CD4-positive, alpha-beta memory T cell (primary cell): ENCODE measurements at regions not wholly inside any gene's neighbourhood (a gene's known extent, or its start where the extent isn't known, plus 50 kb on each side); places are given as distances from the start of the nearest gene placed in this dataset.

Experiments used
- CTCF ChIA-PET: fragments of 350-600 bp; sonication (Branson Sonifier 250); formaldehyde crosslinking; loops from one replicate; lab custom pipeline; 2021; ENCODE audit warnings: inconsistent platforms; ENCODE audit not compliant: partially characterized antibody; lab: Charles Lee
- POLR2A ChIA-PET: fragments of 350-600 bp; sonication (Branson Sonifier 250); formaldehyde crosslinking; loops from one replicate; lab custom pipeline; 2021; ENCODE audit not compliant: partially characterized antibody; lab: Charles Lee
- DNase-seq, 5 donors: peaks; one replicate each; pipeline versions ENCODE4 v3.0.0 to v3.0.0-alpha.2; 2020 to 2022; ENCODE audit warnings: mixed read lengths in 1 of 5
- H3K27ac ChIP-seq: one replicate; pipeline ENCODE4 v1.7.0; 2013; ENCODE audit warnings: low read depth, low read length
- H3K27me3 ChIP-seq: 2 replicates; pipeline ENCODE4 v1.7.0; 2013; ENCODE audit warnings: mild to moderate bottlenecking, low read length, moderate library complexity; ENCODE audit not compliant: insufficient read depth
- H3K36me3 ChIP-seq: 2 replicates; pipeline ENCODE4 v1.7.0; 2013; ENCODE audit warnings: mild to moderate bottlenecking, low read length, moderate library complexity; ENCODE audit not compliant: insufficient read depth
- H3K4me1 ChIP-seq: 2 replicates; pipeline ENCODE4 v1.7.0; 2013; ENCODE audit warnings: mild to moderate bottlenecking, low read length, moderate library complexity; ENCODE audit not compliant: insufficient read depth
- H3K4me3 ChIP-seq, 2 donors: one replicate each; pipeline ENCODE4 v1.7.0; 2013; ENCODE audit warnings: low read length in 2 of 2, mild to moderate bottlenecking in 1 of 2
- H3K9me3 ChIP-seq, 2 donors: one replicate each; pipeline ENCODE4 v1.7.0; 2013; ENCODE audit warnings: low read length in 2 of 2, control low read depth in 1 of 2; ENCODE audit not compliant: control insufficient read depth in 1 of 2
- H3K27ac Mint-ChIP-seq, 7 donors: one replicate each; pipeline ENCODE4 v1.8.0; 2020 to 2021; ENCODE audit warnings: mixed read lengths in 7 of 7, mild to moderate bottlenecking in 6 of 7, inconsistent platforms in 3 of 7, moderate library complexity in 3 of 7
- H3K27me3 Mint-ChIP-seq, 2 donors: one replicate each; pipeline ENCODE4 v1.8.0; 2020 to 2021; ENCODE audit warnings: mixed read lengths in 2 of 2
- H3K36me3 Mint-ChIP-seq, 2 donors: one replicate each; pipeline ENCODE4 v1.8.0; 2020 to 2021; ENCODE audit warnings: mixed read lengths in 2 of 2, inconsistent platforms in 1 of 2, mild to moderate bottlenecking in 1 of 2
- H3K4me1 Mint-ChIP-seq, 4 donors: one replicate each; pipeline ENCODE4 v1.8.0; 2020 to 2021; ENCODE audit warnings: mixed read lengths in 4 of 4, mild to moderate bottlenecking in 1 of 4
- H3K4me3 Mint-ChIP-seq, 8 donors: one replicate each; pipeline ENCODE4 v1.8.0; 2020 to 2021; ENCODE audit warnings: mixed read lengths in 8 of 8, mild to moderate bottlenecking in 7 of 8, moderate library complexity in 6 of 8, inconsistent platforms in 3 of 8
- H3K9me3 Mint-ChIP-seq, 8 donors: one replicate each; pipeline ENCODE4 v1.8.0; 2020 to 2021; ENCODE audit warnings: mixed read lengths in 8 of 8, mild to moderate bottlenecking in 5 of 8, inconsistent platforms in 3 of 8, moderate library complexity in 1 of 8
- intact Hi-C: fragments of 100-400 bp; cut with micrococcal nuclease; formaldehyde crosslinking; loops from one replicate; pipeline ENCODE4 v1.15.1; 2023

DNA sequence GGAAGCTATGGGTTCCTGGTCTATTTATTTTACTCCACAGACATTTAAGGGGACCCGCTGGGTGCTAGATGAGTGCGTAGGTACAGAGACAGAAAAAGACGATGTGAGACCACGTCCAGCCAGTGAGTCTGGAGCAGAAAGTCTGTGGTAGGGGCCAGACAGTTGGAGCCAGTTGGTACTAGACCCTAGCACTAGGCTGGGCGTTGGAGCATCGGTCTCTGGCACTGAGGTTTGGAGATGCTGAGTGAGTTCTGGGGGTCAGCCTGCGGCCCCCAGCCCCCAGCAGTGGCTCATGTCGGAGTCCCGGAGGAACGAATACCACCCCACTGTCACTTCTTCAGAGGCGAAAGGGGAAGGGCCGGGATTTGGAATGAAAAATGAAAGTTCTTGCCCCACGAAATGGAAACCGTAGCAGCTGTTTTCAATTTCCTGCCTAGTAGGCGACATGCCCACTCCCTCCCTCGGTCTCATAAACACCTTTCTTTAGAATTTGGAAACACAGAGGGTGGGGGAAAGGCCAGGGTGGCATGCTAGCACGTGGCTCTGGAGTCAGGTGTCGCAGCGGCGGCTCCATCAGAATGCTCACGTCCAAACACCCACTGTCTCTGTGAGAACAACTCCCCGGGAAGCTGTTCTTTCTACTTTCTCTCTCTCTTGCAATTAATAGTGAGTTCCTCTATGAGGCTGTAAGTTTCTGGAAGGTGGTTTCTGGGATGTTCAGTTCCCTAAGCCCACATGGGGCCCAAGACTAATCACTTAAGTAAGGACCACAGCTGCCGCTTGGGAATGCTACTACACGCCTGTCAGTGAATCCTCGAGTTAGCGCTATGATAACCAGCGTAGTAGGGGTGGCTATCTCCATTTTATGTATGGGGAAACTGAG is 96.8 kb downstream of the IRF8 start:
- no peak for DNase-seq
- intact Hi-C loops, result no loop called here
- Histone ChIP-seq H3K36me3 (no peaks in the 10 kb centered on the region), H3K4me1 (peaks cover 15% of the 10 kb centered on the region), H3K27me3 (no peaks in the 10 kb centered on the region), H3K27ac (no peak overlapping the region), H3K4me3 (no peak overlapping the region), H3K9me3 (no peaks in the 10 kb centered on the region)
- Mint-ChIP-seq H3K9me3 (no peaks in the 10 kb centered on the region), H3K4me3 (peak overlapping the region in 7 of 8 donors; percentile 60 to 79 (median 66)), H3K27ac (no peak overlapping the region), H3K27me3 (peaks cover 0 to 5% of the 10 kb centered on the region in 2 donors), H3K4me1 (peaks cover 8 to 25% (median 18%) of the 10 kb centered on the region in 4 donors), H3K36me3 (no peaks in the 10 kb centered on the region)
- CTCF ChIA-PET, result interaction anchor here (0.7 to 11.7 kb wide), 3 partner anchors 20 to 175 kb away, joined by 3 to 276 read pairs (median 4); no protein-coding TSS in a partner anchor
- POLR2A ChIA-PET, result no interaction called here

DNA sequence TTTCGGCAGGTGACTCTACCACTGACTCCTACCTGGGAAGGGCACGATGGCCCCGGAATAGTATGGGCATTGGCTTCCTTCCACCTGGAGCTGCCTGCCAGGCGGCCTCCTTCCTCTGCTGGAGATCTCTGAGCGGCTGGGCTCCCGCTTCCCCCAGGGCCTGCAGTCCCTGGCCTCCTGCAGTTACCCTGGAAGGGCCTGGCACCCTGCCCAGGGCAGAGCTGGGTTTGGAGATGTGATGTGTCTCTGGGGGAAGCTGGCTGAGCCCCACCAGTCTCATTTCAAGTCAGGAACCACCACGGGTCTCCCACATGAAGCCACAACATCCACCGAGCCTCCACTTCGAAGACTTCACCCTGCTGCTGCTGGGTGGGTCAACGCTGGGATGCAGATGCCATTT is 97.9 kb downstream of the IRF8 start:
- peaks cover 15% of the 10 kb centered on the region for H3K4me1 ChIP-seq
- no peaks in the 10 kb centered on the region for H3K27me3 ChIP-seq
- peaks cover 8 to 25% (median 18%) of the 10 kb centered on the region in 4 donors for H3K4me1 Mint-ChIP-seq
- no peak overlapping the region for H3K27ac ChIP-seq
- H3K4me3 Mint-ChIP-seq, result no peak overlapping the region
- ChIA-PET CTCF (interaction anchor here (0.7 kb wide), 1 partner anchor 176 kb away, joined by 3 read pairs; no protein-coding TSS in a partner anchor), POLR2A (no interaction called here)
- H3K36me3 ChIP-seq, result no peaks in the 10 kb centered on the region
- intact Hi-C loops, result no loop called here
- no peak overlapping the region for H3K4me3 ChIP-seq
- H3K9me3 Mint-ChIP-seq, result no peaks in the 10 kb centered on the region
- H3K27me3 Mint-ChIP-seq, result peaks cover 0 to 5% of the 10 kb centered on the region in 2 donors
- H3K27ac Mint-ChIP-seq, result no peak overlapping the region
- no peaks in the 10 kb centered on the region for H3K9me3 ChIP-seq
- no peak for DNase-seq
- H3K36me3 Mint-ChIP-seq, result no peaks in the 10 kb centered on the region

DNA sequence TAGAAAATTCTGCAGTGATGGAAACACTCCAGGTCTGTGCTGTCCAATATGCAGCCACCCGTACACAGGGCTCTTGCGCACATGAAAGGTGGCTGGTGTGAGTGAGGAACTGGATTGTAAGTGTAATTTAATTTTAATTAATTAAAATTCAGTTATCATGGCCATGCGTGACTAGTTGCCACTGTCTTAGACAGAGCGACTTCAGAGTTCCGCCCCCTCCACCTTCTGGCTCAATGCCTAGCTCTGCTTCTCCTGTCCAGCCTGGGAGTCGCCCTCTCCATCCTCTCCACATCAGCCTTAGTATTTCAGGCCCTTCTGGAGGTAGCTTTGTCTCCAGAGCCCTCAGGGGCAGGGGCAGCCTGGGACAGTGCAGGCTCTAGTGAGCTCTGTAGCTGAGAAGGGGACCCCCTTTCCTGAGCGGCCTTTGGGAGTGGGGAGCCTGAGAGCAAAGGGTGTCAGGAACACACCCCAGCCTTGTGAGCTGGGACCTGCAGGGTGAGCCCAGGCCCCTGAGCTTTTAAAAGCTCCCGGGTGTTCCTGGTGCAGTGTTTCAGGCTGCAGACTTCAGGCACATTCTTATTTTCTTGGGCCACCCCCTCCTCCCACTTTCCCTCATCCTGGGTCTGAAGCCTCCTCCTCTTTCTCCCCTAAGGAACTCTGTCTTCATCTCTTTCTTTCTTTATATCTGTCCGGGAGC is 99.4 kb downstream of the IRF8 start:
- peaks cover 0 to 2% of the 10 kb centered on the region in 2 donors for H3K27me3 Mint-ChIP-seq
- intact Hi-C loops, result no loop called here
- Histone ChIP-seq H3K36me3 (no peaks in the 10 kb centered on the region), H3K4me3 (no peak overlapping the region), H3K27me3 (no peaks in the 10 kb centered on the region), H3K9me3 (no peaks in the 10 kb centered on the region), H3K4me1 (peaks cover 15% of the 10 kb centered on the region), H3K27ac (no peak overlapping the region)
- H3K4me1 Mint-ChIP-seq, result peaks cover 8 to 25% (median 18%) of the 10 kb centered on the region in 4 donors
- H3K4me3 Mint-ChIP-seq, result peak overlapping the region in 3 of 8 donors; percentile 42 to 70 (median 64)
- no peaks in the 10 kb centered on the region for H3K36me3 Mint-ChIP-seq
- DNase-seq, result no peak
- H3K9me3 Mint-ChIP-seq, result no peaks in the 10 kb centered on the region
- ChIA-PET CTCF (interaction anchor here (1.9 to 2.4 kb wide), 2 partner anchors 177 to 180 kb away, joined by 8 to 9 read pairs; no protein-coding TSS in a partner anchor), POLR2A (no interaction called here)
- no peak overlapping the region for H3K27ac Mint-ChIP-seq

DNA sequence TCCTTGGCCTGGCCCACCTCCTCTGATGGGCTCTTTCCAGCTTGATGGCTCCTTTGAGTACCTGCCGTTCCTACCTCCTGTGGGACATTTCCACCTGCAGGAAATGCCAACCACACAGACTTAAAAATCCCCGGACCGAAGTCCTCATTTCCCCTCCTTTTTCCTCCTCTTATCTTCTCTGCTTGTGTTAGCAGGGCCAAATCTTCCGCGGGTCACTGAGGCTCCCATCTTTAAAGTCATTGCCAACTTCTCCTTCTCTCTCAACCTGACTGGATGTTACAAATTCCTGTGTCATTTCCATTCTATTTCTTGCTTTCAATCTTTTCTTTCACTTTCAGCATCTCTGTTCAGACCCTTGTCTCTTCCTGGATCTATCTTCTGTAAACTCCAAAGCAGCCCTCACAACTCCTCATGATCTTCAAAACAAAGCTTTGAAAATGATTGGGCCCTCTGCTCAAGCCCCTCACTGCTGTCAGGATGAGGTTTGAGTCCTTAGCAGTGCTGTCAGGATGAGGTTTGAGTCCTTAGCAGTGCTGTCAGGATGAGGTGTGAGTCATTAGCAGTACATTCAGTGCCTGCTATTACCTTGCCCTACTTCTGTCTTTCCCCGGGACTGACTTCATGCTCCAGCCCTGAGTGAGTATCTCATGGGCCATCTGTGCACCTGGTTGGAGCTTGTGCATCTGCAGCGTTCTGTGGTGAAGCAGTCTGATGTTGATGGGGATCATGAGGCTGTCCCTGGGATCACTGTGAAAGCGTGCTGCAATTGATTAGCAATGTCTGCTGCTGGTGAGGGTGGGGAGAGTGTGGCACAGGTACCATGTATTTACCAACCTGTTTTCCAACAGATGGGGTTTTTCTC is 100.1 kb downstream of the IRF8 start:
- POLR2A ChIA-PET, result no interaction called here

DNA sequence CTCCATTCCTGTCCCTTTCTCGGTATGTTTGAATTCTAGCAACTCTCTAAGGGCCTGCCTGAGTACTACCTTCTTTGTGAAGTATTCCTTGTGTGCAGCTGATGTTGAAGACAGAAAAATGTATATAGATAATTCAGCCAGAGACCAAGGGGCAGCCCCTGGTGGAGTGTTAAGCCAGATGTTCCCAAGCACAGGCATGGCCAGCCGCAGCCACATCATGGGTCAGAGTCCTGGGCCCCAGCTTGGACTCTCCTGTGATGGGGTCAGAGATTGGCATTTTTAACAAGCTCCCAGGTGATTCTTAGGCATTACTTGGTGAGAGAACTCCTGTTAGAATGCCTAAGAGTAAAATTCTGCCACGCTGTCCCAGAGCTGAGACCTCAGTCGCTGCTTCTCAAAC is 100.8 kb downstream of the IRF8 start:
- ChIA-PET POLR2A (no interaction called here), CTCF (interaction anchor here (2.4 kb wide), 1 partner anchor 179 kb away, joined by 9 read pairs; no protein-coding TSS in a partner anchor)
- peaks cover 15% of the 10 kb centered on the region for H3K4me1 ChIP-seq
- intact Hi-C loops, result no loop called here
- Mint-ChIP-seq H3K27ac (peak overlapping the region in 3 of 7 donors; percentile 0 to 23 (median 11)), H3K4me3 (peak overlapping the region in 2 of 8 donors; percentile 9 to 29), H3K27me3 (peaks cover 0 to 2% of the 10 kb centered on the region in 2 donors), H3K4me1 (peaks cover 8 to 25% (median 18%) of the 10 kb centered on the region in 4 donors), H3K36me3 (no peaks in the 10 kb centered on the region), H3K9me3 (peaks cover 0 to 2% (median 0%) of the 10 kb centered on the region in 8 donors)
- no peak overlapping the region for H3K27ac ChIP-seq
- no peak for DNase-seq
- H3K36me3 ChIP-seq, result no peaks in the 10 kb centered on the region
- H3K4me3 ChIP-seq, result no peak overlapping the region
- no peaks in the 10 kb centered on the region for H3K27me3 ChIP-seq
- H3K9me3 ChIP-seq, result no peaks in the 10 kb centered on the region

More for the DNA sequence above, 100.1 kb downstream of the IRF8 start:
- intact Hi-C loops, result no loop called here
- DNase-seq, result no peak
- no peaks in the 10 kb centered on the region for H3K36me3 ChIP-seq
- Mint-ChIP-seq H3K4me1 (peaks cover 8 to 25% (median 18%) of the 10 kb centered on the region in 4 donors), H3K9me3 (peaks cover 0 to 2% (median 0%) of the 10 kb centered on the region in 8 donors), H3K27me3 (peaks cover 0 to 2% of the 10 kb centered on the region in 2 donors), H3K27ac (peak overlapping the region in 6 of 7 donors; percentile 0 to 70 (median 34)), H3K36me3 (no peaks in the 10 kb centered on the region), H3K4me3 (peak overlapping the region in 7 of 8 donors; percentile 6 to 70 (median 48))
- no peak overlapping the region for H3K27ac ChIP-seq
- H3K27me3 ChIP-seq, result no peaks in the 10 kb centered on the region
- H3K9me3 ChIP-seq, result no peaks in the 10 kb centered on the region
- CTCF ChIA-PET, result interaction anchor here (1.9 to 2.4 kb wide), 2 partner anchors 178 to 180 kb away, joined by 8 to 9 read pairs; no protein-coding TSS in a partner anchor
- H3K4me3 ChIP-seq, result no peak overlapping the region
- H3K4me1 ChIP-seq, result peaks cover 15% of the 10 kb centered on the region

DNA sequence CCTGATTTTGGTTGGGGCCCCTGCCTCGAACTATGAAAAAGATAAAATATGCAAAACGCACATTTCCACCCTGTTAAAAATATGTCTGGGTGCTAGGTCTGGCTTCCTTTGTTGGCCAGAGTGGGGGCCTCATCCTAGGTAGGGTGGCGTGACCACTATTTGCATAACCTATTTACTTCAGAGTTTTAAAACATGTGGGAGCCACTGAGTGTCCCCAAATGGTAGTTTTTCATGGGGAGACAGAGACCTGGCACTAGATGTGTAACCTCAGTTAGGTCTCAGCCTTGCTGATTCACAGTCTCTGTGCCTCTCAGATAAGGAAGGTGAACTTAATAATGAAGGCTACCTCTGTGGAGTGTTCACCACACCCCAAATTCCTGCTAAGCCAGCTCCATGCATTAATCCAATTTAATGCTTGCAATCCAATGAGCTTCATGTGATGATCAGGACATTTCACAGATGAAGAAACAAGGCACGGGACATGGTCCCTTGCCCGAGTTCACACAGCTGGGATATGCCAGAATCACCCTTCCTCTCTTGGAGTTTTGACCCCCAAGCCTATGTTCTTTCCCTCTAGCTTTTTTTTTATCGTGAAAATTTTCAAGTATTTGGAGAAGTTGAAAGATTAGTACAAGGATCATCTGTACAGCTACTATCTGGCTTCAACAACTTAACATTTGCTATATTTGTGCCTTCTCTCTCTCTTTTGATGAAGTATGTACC is 103.4 kb downstream of the IRF8 start:
- Histone ChIP-seq H3K9me3 (no peaks in the 10 kb centered on the region), H3K36me3 (no peaks in the 10 kb centered on the region), H3K27ac (no peak overlapping the region), H3K27me3 (no peaks in the 10 kb centered on the region), H3K4me3 (no peak overlapping the region), H3K4me1 (peaks cover 17% of the 10 kb centered on the region)
- Mint-ChIP-seq H3K4me1 (peaks cover 7 to 18% (median 10%) of the 10 kb centered on the region in 4 donors), H3K9me3 (peaks cover 0 to 2% (median 0%) of the 10 kb centered on the region in 8 donors), H3K27me3 (no peaks in the 10 kb centered on the region), H3K36me3 (no peaks in the 10 kb centered on the region), H3K4me3 (no peak overlapping the region), H3K27ac (no peak overlapping the region)
- ChIA-PET POLR2A (no interaction called here), CTCF (interaction anchor here (0.9 to 1.5 kb wide), 6 partner anchors 12 to 183 kb away, joined by 3 to 5 read pairs (median 4); no protein-coding TSS in a partner anchor)
- intact Hi-C loops, result no loop called here
- no peak for DNase-seq
